K562 (cell line): ENCODE measurements at regions not wholly inside any gene's neighbourhood (a gene's known extent, or its start where the extent isn't known, plus 50 kb on each side); places are given as distances from the start of the nearest gene placed in this dataset.

Experiments used
- ATAC-seq: fragments of 200-7000 bp; cut with Tn5 transposase; 3 replicates; pipeline ENCODE4 v1.9.1; 2020; ENCODE audit warnings: moderate library complexity
- BruUV-seq: library from RNA; stranded (reverse); fragments of 400-500 nt; replicated peaks from 2 replicates; lab custom pipeline; 2021; lab: Mats Ljungman, UMichigan
- CTCF ChIA-PET: fragments of 300-600 bp; formaldehyde crosslinking; extraction: SDS; loops from one replicate; lab custom pipeline; 2021; ENCODE audit warnings: low intra/inter-chr PET ratio; lab: Yijun Ruan, JAX
- POLR2A ChIA-PET: fragments of 300-600, 350-650 bp; sonication (Branson Sonifier 250); formaldehyde crosslinking; extraction: SDS; loops from one replicate; lab custom pipeline; 2021; ENCODE audit warnings: antibody characterized with exemption, inconsistent platforms; lab: Yijun Ruan, JAX
- DNase-seq, 4 experiments: peaks; one replicate each; pipeline versions ENCODE4 v3.0.0 to v3.0.0-alpha.2; 2011 to 2018; ENCODE audit warnings: low spot score in 3 of 4, mixed read lengths in 3 of 4; ENCODE audit errors: extremely low read depth in 1 of 4
- FAIRE-seq: peaks from 2 replicates; lab custom pipeline; 2011; peaks lifted over from hg19 to GRCh38; lab: Jason Lieb, UNC
- H2AFZ ChIP-seq: 2 replicates; pipeline ENCODE4 v1.6.0; 2011; ENCODE audit warnings: low read depth, low read length, control low read depth, inconsistent platforms
- H3K27ac ChIP-seq: fragments of 200-600 bp; 3 replicates; pipeline ENCODE4 v1.8.0; 2011; ENCODE audit warnings: low read depth, mild to moderate bottlenecking, control low read depth, inconsistent platforms, low read length, moderate library complexity, mixed read lengths; ENCODE audit errors: extremely low read depth
- H3K27me3 ChIP-seq, 2 experiments: fragments of 300-600 bp in 1 of 2; 2 replicates in 1 of 2; 3 replicates in 1 of 2; pipeline versions ENCODE4 v1.6.0 to v1.8.0; 2011; ENCODE audit warnings: inconsistent platforms in 2 of 2, low read length in 2 of 2, mild to moderate bottlenecking in 1 of 2, mixed read lengths in 1 of 2, moderate library complexity in 1 of 2; ENCODE audit not compliant: control insufficient read depth in 2 of 2, insufficient read depth in 2 of 2
- H3K36me3 ChIP-seq: fragments of 300-600 bp; 3 replicates; pipeline ENCODE4 v1.8.0; 2011; ENCODE audit warnings: mild to moderate bottlenecking, low read length, inconsistent platforms; ENCODE audit not compliant: control insufficient read depth, insufficient read depth
- H3K4me1 ChIP-seq, 2 experiments: fragments of 200-600 bp in 1 of 2; replicated peaks in 1 of 2; 2 replicates in 1 of 2; 3 replicates in 1 of 2; pipeline versions ENCODE4 v1.5.1 to v1.8.0; 2011; ENCODE audit warnings: inconsistent platforms in 2 of 2, low read length in 2 of 2, mild to moderate bottlenecking in 1 of 2, mixed read lengths in 1 of 2, moderate library complexity in 1 of 2; ENCODE audit not compliant: control insufficient read depth in 2 of 2, insufficient read depth in 2 of 2
- H3K4me2 ChIP-seq: 2 replicates; pipeline ENCODE4 v1.6.1; 2011; ENCODE audit warnings: low read length, control low read depth, inconsistent platforms, mixed read lengths; ENCODE audit not compliant: insufficient read depth
- H3K4me3 ChIP-seq: fragments of 200-600 bp; sonication (generic), shearing (Covaris generic); 2 replicates; pipeline ENCODE4 v1.5.1; 2016; ENCODE audit warnings: control low read depth, inconsistent platforms
- H3K79me2 ChIP-seq: fragments of 200-600 bp; 3 replicates; pipeline ENCODE4 v1.8.0; 2011; ENCODE audit warnings: low read length, inconsistent platforms; ENCODE audit not compliant: control insufficient read depth, insufficient read depth
- H3K9ac ChIP-seq, 2 experiments: 2 replicates each; pipeline versions ENCODE4 v1.6.0 to v1.6.1; 2011; ENCODE audit warnings: low read depth in 2 of 2, low read length in 2 of 2, control low read depth in 1 of 2, inconsistent platforms in 1 of 2, mild to moderate bottlenecking in 1 of 2, mixed read lengths in 1 of 2; ENCODE audit not compliant: insufficient read depth in 1 of 2
- H3K9me1 ChIP-seq: one replicate; pipeline ENCODE4 v1.6.0; 2011; ENCODE audit warnings: inconsistent platforms, mild to moderate bottlenecking, low read length, moderate library complexity; ENCODE audit not compliant: control insufficient read depth, insufficient read depth
- H3K9me3 ChIP-seq: replicated peaks from 2 replicates; pipeline ENCODE4 v1.5.1; 2011; ENCODE audit warnings: low read depth, low read length, inconsistent platforms; ENCODE audit not compliant: control insufficient read depth, insufficient read depth
- H4K20me1 ChIP-seq: replicated peaks from 2 replicates; pipeline ENCODE4 v1.6.1; 2011; ENCODE audit warnings: low read length, inconsistent platforms, mixed read lengths; ENCODE audit not compliant: control insufficient read depth, insufficient read depth
- FOXP4 ChIP-seq: sonication (generic); formaldehyde crosslinking; IDR thresholded peaks from 2 replicates; pipeline ENCODE4 v1.8.0; 2022; ENCODE audit warnings: mild to moderate bottlenecking, missing genetic modification reagents, borderline replicate concordance
- IRF2 ChIP-seq: sonication (generic); formaldehyde crosslinking; IDR thresholded peaks from 2 replicates; pipeline ENCODE4 v1.8.1; 2022; ENCODE audit warnings: mild to moderate bottlenecking, missing genetic modification reagents
- KLF6 ChIP-seq: fragments of 250-450 bp; sonication (Bioruptor Pico); IDR thresholded peaks from 2 replicates; pipeline ENCODE4 v1.4.0; 2020; ENCODE audit warnings: mild to moderate bottlenecking, moderate library complexity, borderline replicate concordance
- NCOR1 ChIP-seq: fragments of 450-650 bp; IDR thresholded peaks from 2 replicates; pipeline ENCODE4 v1.6.1; 2016; ENCODE audit warnings: mild to moderate bottlenecking, moderate library complexity
- NFATC3 ChIP-seq: fragments of 450-650 bp; IDR thresholded peaks from 2 replicates; pipeline ENCODE4 v1.6.1; 2017; ENCODE audit warnings: mild to moderate bottlenecking
- RCOR1 ChIP-seq, 2 experiments: IDR thresholded peaks; 2 replicates each; pipeline ENCODE4 v1.6.1; 2012; ENCODE audit warnings: low read depth in 2 of 2, low read length in 2 of 2, borderline replicate concordance in 1 of 2, improper control_type of control experiment in 1 of 2
- ZNF143 ChIP-seq: sonication (generic); formaldehyde crosslinking; IDR thresholded peaks from 2 replicates; pipeline ENCODE4 v1.9.0; 2022; ENCODE audit warnings: mild to moderate bottlenecking, missing genetic modification reagents
- ZNF699 ChIP-seq: fragments of 250-450 bp; sonication (Bioruptor Pico); IDR thresholded peaks from 2 replicates; pipeline ENCODE4 v1.8.0; 2021; ENCODE audit warnings: mild to moderate bottlenecking, moderate library complexity; ENCODE audit not compliant: insufficient replicate concordance
- WGBS: fragments of 100-300 bp; shearing (Covaris generic); methylation state at CpG from one replicate; pipeline ENCODE4 v1.1.6; 2016; ENCODE audit warnings: low coverage, mixed read lengths; ENCODE audit not compliant: insufficient coverage; ENCODE audit errors: missing lambda C conversion rate; 5-methylcytosine and 5-hydroxymethylcytosine counted together
- in situ Hi-C: fragments of 300-500 bp; cut with MboI; formaldehyde crosslinking; loops from 4 replicates; pipeline ENCODE4 v1.15.0; 2018; ENCODE audit warnings: inconsistent platforms, mixed read lengths
- intact Hi-C: fragments of 100-400 bp; cut with micrococcal nuclease; formaldehyde crosslinking; loops from 2 replicates; pipeline ENCODE4 v1.14.2; 2022
- TF ChIP-seq, protein P1 (sequence below): fragments of 450-650 bp; IDR thresholded peaks from 2 replicates; pipeline ENCODE4 v1.6.1; 2016; ENCODE audit warnings: borderline replicate concordance
- TF ChIP-seq, protein P2 (sequence below): sonication (generic); formaldehyde crosslinking; IDR thresholded peaks from 2 replicates; pipeline ENCODE4 v1.8.0; 2022; ENCODE audit warnings: mild to moderate bottlenecking, missing genetic modification reagents
- TF ChIP-seq, protein P3 (sequence below): fragments of 150-350 bp; conservative IDR thresholded peaks from 2 replicates; pipeline ENCODE4 v1.6.1; 2014; ENCODE audit warnings: low read length

DNA sequence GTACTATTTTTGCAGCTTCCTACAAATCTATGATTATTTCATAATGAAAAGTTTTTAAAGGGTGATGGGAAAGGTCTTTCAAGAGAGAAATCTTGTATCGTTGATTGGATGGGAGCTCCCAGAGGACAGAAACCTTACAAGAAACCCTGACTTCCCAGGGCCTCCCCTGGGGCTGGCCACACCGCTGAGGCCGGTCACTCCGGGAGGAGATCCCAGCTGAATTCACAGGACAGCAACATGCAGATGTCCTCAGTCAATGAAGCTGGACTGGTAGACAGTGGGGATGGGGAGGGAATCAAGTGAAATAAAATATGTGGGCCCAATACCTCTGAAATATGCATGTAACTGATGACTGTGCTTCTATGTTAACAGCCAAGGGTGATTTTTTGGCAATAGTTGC lies 135.6 kb downstream of the TFCP2L1 start:
- Histone ChIP-seq H3K27ac (no peak overlapping the region), H3K9me1 (peaks cover 2% of the 10 kb centered on the region), H3K27me3 (peaks cover 8 to 36% of the 10 kb centered on the region in 2 experiments; a peak in 4 of 5 replicates), H3K9ac (no peak overlapping the region), H3K4me2 (no peak overlapping the region), H3K36me3 (no peaks in the 10 kb centered on the region), H3K79me2 (no peaks in the 10 kb centered on the region), H2AFZ (no peak overlapping the region), H4K20me1 (no peaks in the 10 kb centered on the region; the same call in 1 of the 2 replicates), H3K4me3 (no peak overlapping the region), H3K4me1 (no peaks in the 10 kb centered on the region), H3K9me3 (no peaks in the 10 kb centered on the region)
- intact Hi-C loops: no loop called here
- BruUV-seq: no TSS peak
- DNase-seq: no peak
- TF ChIP-seq, protein P1, sequence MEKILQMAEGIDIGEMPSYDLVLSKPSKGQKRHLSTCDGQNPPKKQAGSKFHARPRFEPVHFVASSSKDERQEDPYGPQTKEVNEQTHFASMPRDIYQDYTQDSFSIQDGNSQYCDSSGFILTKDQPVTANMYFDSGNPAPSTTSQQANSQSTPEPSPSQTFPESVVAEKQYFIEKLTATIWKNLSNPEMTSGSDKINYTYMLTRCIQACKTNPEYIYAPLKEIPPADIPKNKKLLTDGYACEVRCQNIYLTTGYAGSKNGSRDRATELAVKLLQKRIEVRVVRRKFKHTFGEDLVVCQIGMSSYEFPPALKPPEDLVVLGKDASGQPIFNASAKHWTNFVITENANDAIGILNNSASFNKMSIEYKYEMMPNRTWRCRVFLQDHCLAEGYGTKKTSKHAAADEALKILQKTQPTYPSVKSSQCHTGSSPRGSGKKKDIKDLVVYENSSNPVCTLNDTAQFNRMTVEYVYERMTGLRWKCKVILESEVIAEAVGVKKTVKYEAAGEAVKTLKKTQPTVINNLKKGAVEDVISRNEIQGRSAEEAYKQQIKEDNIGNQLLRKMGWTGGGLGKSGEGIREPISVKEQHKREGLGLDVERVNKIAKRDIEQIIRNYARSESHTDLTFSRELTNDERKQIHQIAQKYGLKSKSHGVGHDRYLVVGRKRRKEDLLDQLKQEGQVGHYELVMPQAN: no peak
- no peak for TF ChIP-seq RCOR1 (IDR thresholded peaks at IDR 0.05; ENCODE audit: borderline replicate concordance in 1 of 2, low read depth in 2 of 2, low read length in 2 of 2)
- no peak for TF ChIP-seq KLF6 (CRISPR knock-in tag)
- no peak for TF ChIP-seq IRF2 (CRISPR knock-in tag)
- TF ChIP-seq NFATC3: no peak
- no peak for TF ChIP-seq NCOR1
- no peak for TF ChIP-seq ZNF143 (CRISPR knock-in tag)
- TF ChIP-seq, protein P2, sequence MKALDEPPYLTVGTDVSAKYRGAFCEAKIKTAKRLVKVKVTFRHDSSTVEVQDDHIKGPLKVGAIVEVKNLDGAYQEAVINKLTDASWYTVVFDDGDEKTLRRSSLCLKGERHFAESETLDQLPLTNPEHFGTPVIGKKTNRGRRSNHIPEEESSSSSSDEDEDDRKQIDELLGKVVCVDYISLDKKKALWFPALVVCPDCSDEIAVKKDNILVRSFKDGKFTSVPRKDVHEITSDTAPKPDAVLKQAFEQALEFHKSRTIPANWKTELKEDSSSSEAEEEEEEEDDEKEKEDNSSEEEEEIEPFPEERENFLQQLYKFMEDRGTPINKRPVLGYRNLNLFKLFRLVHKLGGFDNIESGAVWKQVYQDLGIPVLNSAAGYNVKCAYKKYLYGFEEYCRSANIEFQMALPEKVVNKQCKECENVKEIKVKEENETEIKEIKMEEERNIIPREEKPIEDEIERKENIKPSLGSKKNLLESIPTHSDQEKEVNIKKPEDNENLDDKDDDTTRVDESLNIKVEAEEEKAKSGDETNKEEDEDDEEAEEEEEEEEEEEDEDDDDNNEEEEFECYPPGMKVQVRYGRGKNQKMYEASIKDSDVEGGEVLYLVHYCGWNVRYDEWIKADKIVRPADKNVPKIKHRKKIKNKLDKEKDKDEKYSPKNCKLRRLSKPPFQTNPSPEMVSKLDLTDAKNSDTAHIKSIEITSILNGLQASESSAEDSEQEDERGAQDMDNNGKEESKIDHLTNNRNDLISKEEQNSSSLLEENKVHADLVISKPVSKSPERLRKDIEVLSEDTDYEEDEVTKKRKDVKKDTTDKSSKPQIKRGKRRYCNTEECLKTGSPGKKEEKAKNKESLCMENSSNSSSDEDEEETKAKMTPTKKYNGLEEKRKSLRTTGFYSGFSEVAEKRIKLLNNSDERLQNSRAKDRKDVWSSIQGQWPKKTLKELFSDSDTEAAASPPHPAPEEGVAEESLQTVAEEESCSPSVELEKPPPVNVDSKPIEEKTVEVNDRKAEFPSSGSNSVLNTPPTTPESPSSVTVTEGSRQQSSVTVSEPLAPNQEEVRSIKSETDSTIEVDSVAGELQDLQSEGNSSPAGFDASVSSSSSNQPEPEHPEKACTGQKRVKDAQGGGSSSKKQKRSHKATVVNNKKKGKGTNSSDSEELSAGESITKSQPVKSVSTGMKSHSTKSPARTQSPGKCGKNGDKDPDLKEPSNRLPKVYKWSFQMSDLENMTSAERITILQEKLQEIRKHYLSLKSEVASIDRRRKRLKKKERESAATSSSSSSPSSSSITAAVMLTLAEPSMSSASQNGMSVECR: no peak
- TF ChIP-seq ZNF699 (CRISPR knock-in tag): no peak
- TF ChIP-seq FOXP4 (CRISPR knock-in tag): no peak
- TF ChIP-seq, protein P3, sequence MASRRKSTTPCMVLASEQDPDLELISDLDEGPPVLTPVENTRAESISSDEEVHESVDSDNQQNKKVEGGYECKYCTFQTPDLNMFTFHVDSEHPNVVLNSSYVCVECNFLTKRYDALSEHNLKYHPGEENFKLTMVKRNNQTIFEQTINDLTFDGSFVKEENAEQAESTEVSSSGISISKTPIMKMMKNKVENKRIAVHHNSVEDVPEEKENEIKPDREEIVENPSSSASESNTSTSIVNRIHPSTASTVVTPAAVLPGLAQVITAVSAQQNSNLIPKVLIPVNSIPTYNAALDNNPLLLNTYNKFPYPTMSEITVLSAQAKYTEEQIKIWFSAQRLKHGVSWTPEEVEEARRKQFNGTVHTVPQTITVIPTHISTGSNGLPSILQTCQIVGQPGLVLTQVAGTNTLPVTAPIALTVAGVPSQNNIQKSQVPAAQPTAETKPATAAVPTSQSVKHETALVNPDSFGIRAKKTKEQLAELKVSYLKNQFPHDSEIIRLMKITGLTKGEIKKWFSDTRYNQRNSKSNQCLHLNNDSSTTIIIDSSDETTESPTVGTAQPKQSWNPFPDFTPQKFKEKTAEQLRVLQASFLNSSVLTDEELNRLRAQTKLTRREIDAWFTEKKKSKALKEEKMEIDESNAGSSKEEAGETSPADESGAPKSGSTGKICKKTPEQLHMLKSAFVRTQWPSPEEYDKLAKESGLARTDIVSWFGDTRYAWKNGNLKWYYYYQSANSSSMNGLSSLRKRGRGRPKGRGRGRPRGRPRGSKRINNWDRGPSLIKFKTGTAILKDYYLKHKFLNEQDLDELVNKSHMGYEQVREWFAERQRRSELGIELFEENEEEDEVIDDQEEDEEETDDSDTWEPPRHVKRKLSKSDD: no peak
- CTCF ChIA-PET: no interaction called here
- POLR2A ChIA-PET: no interaction called here
- no peak for FAIRE-seq
- ATAC-seq: no peak
- in situ Hi-C loops: no loop called here
- WGBS: 2% methylated on average over 4 of the region's 4 CpGs
